Activated B cell treated with CpG ODN at 0.5 μM for 24 hours (primary cell): ENCODE measurements at regions not wholly inside any gene's neighbourhood (a gene's known extent, or its start where the extent isn't known, plus 50 kb on each side); places are given as distances from the start of the nearest gene placed in this dataset.

Experiments used
- ATAC-seq: fragments of 200-7000 bp; cut with Tn5 transposase; one replicate; pipeline ENCODE4 v1.10.0; 2021; ENCODE audit warnings: low read depth, mild to moderate bottlenecking, moderate library complexity
- CTCF ChIA-PET: fragments of 350-600 bp; sonication (Branson Sonifier 250); formaldehyde crosslinking; loops from one replicate; lab custom pipeline; 2021; ENCODE audit warnings: antibody characterized with exemption; lab: Charles Lee
- POLR2A ChIA-PET: fragments of 350-600 bp; sonication (Branson Sonifier 250); formaldehyde crosslinking; loops from one replicate; lab custom pipeline; 2021; ENCODE audit warnings: antibody characterized with exemption; lab: Charles Lee
- DNase-seq: peaks from one replicate; pipeline ENCODE4 v3.0.0; 2022
- H3K27ac Mint-ChIP-seq: one replicate; pipeline ENCODE4 v1.8.0; 2020; ENCODE audit warnings: mixed read lengths
- H3K27me3 Mint-ChIP-seq: one replicate; pipeline ENCODE4 v1.8.0; 2021; ENCODE audit warnings: mixed read lengths
- H3K36me3 Mint-ChIP-seq: one replicate; pipeline ENCODE4 v1.8.0; 2021; ENCODE audit warnings: low read depth, mixed read lengths
- H3K4me1 Mint-ChIP-seq: one replicate; pipeline ENCODE4 v1.8.0; 2021; ENCODE audit warnings: mixed read lengths
- H3K4me3 Mint-ChIP-seq: one replicate; pipeline ENCODE4 v1.8.0; 2020; ENCODE audit warnings: mild to moderate bottlenecking, mixed read lengths
- H3K9me3 Mint-ChIP-seq: one replicate; pipeline ENCODE4 v1.8.0; 2020; ENCODE audit warnings: mixed read lengths
- CTCF ChIP-seq: fragments of 200-600 bp; IDR thresholded peaks from one replicate; pipeline ENCODE4 v1.8.0; 2022; ENCODE audit warnings: antibody characterized with exemption, mild to moderate bottlenecking
- intact Hi-C: fragments of 100-400 bp; cut with micrococcal nuclease; formaldehyde crosslinking; loops from one replicate; pipeline ENCODE4 v1.15.1; 2024

GRCh38 chrX:14363728-14364127 lies 165.6 kb upstream of the GLRA2 start:
- CTCF ChIA-PET, result no interaction called here
- DNase-seq, result no peak
- Mint-ChIP-seq H3K9me3 (no peaks in the 10 kb centered on the region), H3K27ac (no peak overlapping the region), H3K27me3 (no peaks in the 10 kb centered on the region), H3K4me3 (no peak overlapping the region), H3K4me1 (no peaks in the 10 kb centered on the region), H3K36me3 (no peaks in the 10 kb centered on the region)
- TF ChIP-seq CTCF, result no peak
- intact Hi-C loops, result no loop called here
- POLR2A ChIA-PET, result no interaction called here
- ATAC-seq, result no peak

GRCh38 chrX:14362721-14363120 lies 166.6 kb upstream of the GLRA2 start:
- ChIA-PET POLR2A (no interaction called here), CTCF (no interaction called here)
- Mint-ChIP-seq H3K36me3 (no peaks in the 10 kb centered on the region), H3K4me3 (no peak overlapping the region), H3K9me3 (no peaks in the 10 kb centered on the region), H3K4me1 (no peaks in the 10 kb centered on the region), H3K27ac (no peak overlapping the region), H3K27me3 (no peaks in the 10 kb centered on the region)
- intact Hi-C loops, result no loop called here
- ATAC-seq (no peak), DNase-seq (no peak)
- no peak for TF ChIP-seq CTCF

- DNase-seq, result no peak
- no peak for ATAC-seq
- ChIA-PET POLR2A (no interaction called here), CTCF (no interaction called here)
- no peak for TF ChIP-seq CTCF
- H3K36me3 Mint-ChIP-seq, result no peaks in the 10 kb centered on the region
- no peaks in the 10 kb centered on the region for H3K9me3 Mint-ChIP-seq
- no peak overlapping the region for H3K27ac Mint-ChIP-seq
- no peaks in the 10 kb centered on the region for H3K27me3 Mint-ChIP-seq
- H3K4me3 Mint-ChIP-seq, result no peak overlapping the region
- intact Hi-C loops, result no loop called here
- H3K4me1 Mint-ChIP-seq, result no peaks in the 10 kb centered on the region
These were observed 167.9 kb upstream of the GLRA2 start for GRCh38 chrX:14361435-14361834.

- Mint-ChIP-seq H3K9me3 (no peaks in the 10 kb centered on the region), H3K36me3 (no peaks in the 10 kb centered on the region), H3K4me3 (no peak overlapping the region), H3K27ac (no peak overlapping the region), H3K4me1 (no peaks in the 10 kb centered on the region), H3K27me3 (no peaks in the 10 kb centered on the region)
- TF ChIP-seq CTCF, result no peak
- ChIA-PET POLR2A (no interaction called here), CTCF (no interaction called here)
- DNase-seq (no peak), ATAC-seq (no peak)
- intact Hi-C loops, result no loop called here
These were observed 169.6 kb upstream of the GLRA2 start for GRCh38 chrX:14359727-14360126.

- ChIA-PET CTCF (no interaction called here), POLR2A (no interaction called here)
- TF ChIP-seq CTCF, result no peak
- ATAC-seq, result no peak
- H3K27me3 Mint-ChIP-seq, result no peaks in the 10 kb centered on the region
- H3K36me3 Mint-ChIP-seq, result no peaks in the 10 kb centered on the region
- no peak overlapping the region for H3K27ac Mint-ChIP-seq
- no peak for DNase-seq
- intact Hi-C loops, result no loop called here
- H3K4me3 Mint-ChIP-seq, result no peak overlapping the region
- no peaks in the 10 kb centered on the region for H3K9me3 Mint-ChIP-seq
- no peaks in the 10 kb centered on the region for H3K4me1 Mint-ChIP-seq
These were observed 170.0 kb upstream of the GLRA2 start for GRCh38 chrX:14359316-14359715.
